ENCODE measurements at regions not wholly inside any gene's neighbourhood (a gene's known extent, or its start where the extent isn't known, plus 50 kb on each side); places are given as distances from the start of the nearest gene placed in this dataset.

GRCh38 chr11:122276221-122276620 lies 160.2 kb upstream of the BLID start:
- intact Hi-C loops (cut with DNase I; ENCODE audit: low total_unique reads), result no loop called here
- Histone ChIP-seq H3K4me1 (no peaks in the 10 kb centered on the region), H3K27me3 (no peaks in the 10 kb centered on the region), H3K9me3 (no peaks in the 10 kb centered on the region), H3K27ac (no peak overlapping the region), H3K36me3 (no peaks in the 10 kb centered on the region), H3K4me3 (no peak overlapping the region)
- no peak for DNase-seq
- 81 to 95% (median 83%) methylated on average over 1 of the region's 1 CpG for WGBS, 5 donors
- no peak for TF ChIP-seq POLR2AphosphoS5 (IDR thresholded peaks at IDR 0.05)
- no peak for TF ChIP-seq CTCF (IDR thresholded peaks at IDR 0.05)
- TF ChIP-seq EP300 (IDR thresholded peaks at IDR 0.05), result no peak
- TF ChIP-seq POLR2A (IDR thresholded peaks at IDR 0.05), result no peak

GRCh38 chr11:122275508-122275907 lies 159.5 kb upstream of the BLID start:
- no peak overlapping the region for H3K4me3 ChIP-seq
- no peaks in the 10 kb centered on the region for H3K9me3 ChIP-seq
- H3K36me3 ChIP-seq, result no peaks in the 10 kb centered on the region
- intact Hi-C loops (cut with DNase I; ENCODE audit: low total_unique reads), result no loop called here
- no peak overlapping the region for H3K27ac ChIP-seq
- no peak for DNase-seq
- H3K27me3 ChIP-seq, result no peaks in the 10 kb centered on the region
- TF ChIP-seq POLR2AphosphoS5 (IDR thresholded peaks at IDR 0.05), result no peak
- no peak for TF ChIP-seq CTCF (IDR thresholded peaks at IDR 0.05)
- TF ChIP-seq POLR2A (IDR thresholded peaks at IDR 0.05), result no peak
- 57 to 78% (median 63%) methylated on average over 4 of the region's 4 CpGs for WGBS, 5 donors
- no peaks in the 10 kb centered on the region for H3K4me1 ChIP-seq

GRCh38 chr11:122273476-122274191 lies 157.6 kb upstream of the BLID start:
- no peaks in the 10 kb centered on the region for H3K9me3 ChIP-seq
- 56 to 92% (median 66%) methylated on average over 3 of the region's 3 CpGs for WGBS, 5 donors
- no peak for DNase-seq
- intact Hi-C loops (cut with DNase I; ENCODE audit: low total_unique reads), result no loop called here
- H3K27me3 ChIP-seq, result no peaks in the 10 kb centered on the region
- no peak overlapping the region for H3K4me3 ChIP-seq
- H3K36me3 ChIP-seq, result no peaks in the 10 kb centered on the region
- H3K27ac ChIP-seq, result no peak overlapping the region
- TF ChIP-seq CTCF (IDR thresholded peaks at IDR 0.05) (no peak), EP300 (IDR thresholded peaks at IDR 0.05) (no peak), POLR2A (IDR thresholded peaks at IDR 0.05) (no peak), POLR2AphosphoS5 (IDR thresholded peaks at IDR 0.05) (no peak)
- no peaks in the 10 kb centered on the region for H3K4me1 ChIP-seq

- Histone ChIP-seq H3K4me1 (no peaks in the 10 kb centered on the region), H3K9me3 (no peaks in the 10 kb centered on the region), H3K36me3 (no peaks in the 10 kb centered on the region), H3K27ac (no peak overlapping the region), H3K4me3 (no peak overlapping the region), H3K27me3 (no peaks in the 10 kb centered on the region)
- no peak for DNase-seq
- WGBS, 5 donors, result 64 to 81% (median 71%) methylated on average over 4 of the region's 4 CpGs
- intact Hi-C loops (cut with DNase I; ENCODE audit: low total_unique reads), result no loop called here
- TF ChIP-seq POLR2AphosphoS5 (IDR thresholded peaks at IDR 0.05), result no peak
- no peak for TF ChIP-seq EP300 (IDR thresholded peaks at IDR 0.05)
- no peak for TF ChIP-seq POLR2A (IDR thresholded peaks at IDR 0.05)
- TF ChIP-seq CTCF (IDR thresholded peaks at IDR 0.05), result no peak
Measured at GRCh38 chr11:122271745-122272144, 155.7 kb upstream of the BLID start.

Measured in stomach (tissue), 8 donors.